Stimulated activated memory B cell treated with anti-CD40 and anti-IgM and Interleukin-4, amounts not matched to agents 10 μg/mL and 1 μg/mL and 100 μg/mL, for 72 hours (primary cell): ENCODE measurements at regions not wholly inside any gene's neighbourhood (a gene's known extent, or its start where the extent isn't known, plus 50 kb on each side); places are given as distances from the start of the nearest gene placed in this dataset.
A peak's percentile ranks its signal among the peaks of the same experiment; 100 is the strongest.

Experiments used
- ATAC-seq: fragments of 150-1000 bp; cut with Tn5 transposase; 2 replicates; pipeline ENCODE4 v1.10.0; 2021
- H3K27ac Mint-ChIP-seq: one replicate; pipeline ENCODE4 v1.8.0; 2022; ENCODE audit warnings: mild to moderate bottlenecking, mixed read lengths
- H3K27me3 Mint-ChIP-seq: one replicate; pipeline ENCODE4 v1.8.0; 2022; ENCODE audit warnings: mixed read lengths
- H3K36me3 Mint-ChIP-seq: one replicate; pipeline ENCODE4 v1.8.0; 2022; ENCODE audit warnings: mixed read lengths
- H3K4me1 Mint-ChIP-seq: one replicate; pipeline ENCODE4 v1.8.0; 2022; ENCODE audit warnings: mixed read lengths
- H3K4me3 Mint-ChIP-seq: one replicate; pipeline ENCODE4 v1.8.0; 2022; ENCODE audit warnings: mild to moderate bottlenecking, moderate library complexity, mixed read lengths
- H3K9me3 Mint-ChIP-seq: one replicate; pipeline ENCODE4 v1.8.0; 2022; ENCODE audit warnings: mixed read lengths

- Mint-ChIP-seq H3K27ac (no peak overlapping the region), H3K9me3 (no peaks in the 10 kb centered on the region), H3K4me3 (peak overlapping the region; percentile 63), H3K4me1 (peaks cover 17% of the 10 kb centered on the region), H3K27me3 (peaks cover 89% of the 10 kb centered on the region), H3K36me3 (no peaks in the 10 kb centered on the region)
- no peak for ATAC-seq
Measured at GRCh38 chr6:41469156-41470028, 76.8 kb upstream of the FOXP4 start.

GRCh38 chr6:41470029-41470330, 76.2 kb upstream of the FOXP4 start:
- peaks cover 21% of the 10 kb centered on the region for H3K4me1 Mint-ChIP-seq
- H3K27me3 Mint-ChIP-seq, result peaks cover 83% of the 10 kb centered on the region
- H3K9me3 Mint-ChIP-seq, result no peaks in the 10 kb centered on the region
- H3K27ac Mint-ChIP-seq, result no peak overlapping the region
- peak overlapping the region; percentile 63 for H3K4me3 Mint-ChIP-seq
- no peak for ATAC-seq
- H3K36me3 Mint-ChIP-seq, result no peaks in the 10 kb centered on the region

GRCh38 chr6:41470331-41471063, 75.7 kb upstream of the FOXP4 start:
- H3K4me3 Mint-ChIP-seq, result peak overlapping the region; percentile 31
- no peaks in the 10 kb centered on the region for H3K9me3 Mint-ChIP-seq
- no peak for ATAC-seq
- peaks cover 78% of the 10 kb centered on the region for H3K27me3 Mint-ChIP-seq
- H3K36me3 Mint-ChIP-seq, result no peaks in the 10 kb centered on the region
- no peak overlapping the region for H3K27ac Mint-ChIP-seq
- H3K4me1 Mint-ChIP-seq, result peaks cover 21% of the 10 kb centered on the region

GRCh38 chr6:41471064-41471895, 74.9 kb upstream of the FOXP4 start:
- Mint-ChIP-seq H3K4me1 (peaks cover 21% of the 10 kb centered on the region), H3K9me3 (no peaks in the 10 kb centered on the region), H3K4me3 (no peak overlapping the region), H3K36me3 (no peaks in the 10 kb centered on the region), H3K27ac (no peak overlapping the region), H3K27me3 (peaks cover 70% of the 10 kb centered on the region)
- no peak for ATAC-seq

- Mint-ChIP-seq H3K9me3 (no peaks in the 10 kb centered on the region), H3K4me3 (no peak overlapping the region), H3K27ac (peak overlapping the region; percentile 53), H3K36me3 (no peaks in the 10 kb centered on the region), H3K4me1 (peaks cover 20% of the 10 kb centered on the region), H3K27me3 (peaks cover 63% of the 10 kb centered on the region)
- ATAC-seq, result peak; percentile 77
Measured at GRCh38 chr6:41474213-41474933, 71.8 kb upstream of the FOXP4 start.

DNA sequence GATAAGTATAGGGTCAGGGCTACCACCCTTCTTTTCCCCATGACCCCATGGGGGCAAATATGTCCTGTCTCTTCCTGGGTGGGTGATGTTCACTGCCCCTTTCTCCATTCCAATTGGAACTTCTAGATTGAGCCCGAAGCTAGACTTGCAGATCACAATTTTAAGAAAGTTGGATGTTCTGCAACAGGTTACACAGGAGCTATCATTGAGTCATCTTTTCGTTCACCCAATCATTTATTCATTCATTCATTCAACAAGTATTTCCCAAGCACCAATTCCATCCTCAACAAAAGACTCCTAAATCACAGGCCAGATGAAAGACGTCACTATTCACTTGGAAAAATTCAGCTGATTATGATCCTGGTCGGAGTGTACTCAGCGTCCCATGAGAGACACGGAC, 71.0 kb upstream of the FOXP4 start:
- peaks cover 55% of the 10 kb centered on the region for H3K27me3 Mint-ChIP-seq
- no peak overlapping the region for H3K27ac Mint-ChIP-seq
- H3K4me1 Mint-ChIP-seq, result peaks cover 13% of the 10 kb centered on the region

GRCh38 chr6:41475737-41476357, 70.3 kb upstream of the FOXP4 start:
- Mint-ChIP-seq H3K4me3 (no peak overlapping the region), H3K36me3 (no peaks in the 10 kb centered on the region), H3K4me1 (peaks cover 13% of the 10 kb centered on the region), H3K27me3 (peaks cover 50% of the 10 kb centered on the region), H3K27ac (no peak overlapping the region), H3K9me3 (no peaks in the 10 kb centered on the region)
- no peak for ATAC-seq

More for the DNA sequence above, 71.0 kb upstream of the FOXP4 start:
- ATAC-seq, result no peak
- no peaks in the 10 kb centered on the region for H3K9me3 Mint-ChIP-seq
- no peak overlapping the region for H3K4me3 Mint-ChIP-seq
- no peaks in the 10 kb centered on the region for H3K36me3 Mint-ChIP-seq

GRCh38 chr6:41476401-41476800, 69.8 kb upstream of the FOXP4 start:
- no peak overlapping the region for H3K27ac Mint-ChIP-seq

DNA sequence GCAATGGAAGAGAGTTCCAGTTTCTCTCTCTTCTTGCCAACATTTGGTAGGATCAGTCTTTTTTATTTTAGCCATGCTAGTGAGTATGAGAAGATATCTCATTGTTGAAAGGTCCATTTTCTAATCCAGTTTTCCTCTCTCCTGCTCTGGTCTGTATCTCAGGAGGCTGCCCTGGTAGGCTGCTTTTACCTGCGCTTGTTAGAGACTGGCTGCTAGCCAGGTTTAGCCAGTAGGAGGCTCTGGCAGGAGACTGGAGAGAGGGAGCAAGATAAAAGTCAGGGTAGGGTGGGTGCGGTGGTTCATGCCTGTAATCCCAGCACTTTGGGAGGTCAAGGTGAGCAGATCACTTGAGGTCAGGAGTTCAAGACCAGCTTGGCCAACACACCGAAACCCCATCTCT, 68.6 kb upstream of the FOXP4 start:
- Mint-ChIP-seq H3K4me3 (no peak overlapping the region), H3K27ac (no peak overlapping the region), H3K9me3 (no peaks in the 10 kb centered on the region), H3K4me1 (peaks cover 7% of the 10 kb centered on the region), H3K27me3 (peaks cover 41% of the 10 kb centered on the region), H3K36me3 (no peaks in the 10 kb centered on the region)
- no peak for ATAC-seq

More at GRCh38 chr6:41476401-41476800, 69.8 kb upstream of the FOXP4 start:
- Mint-ChIP-seq H3K9me3 (no peaks in the 10 kb centered on the region), H3K27me3 (peaks cover 46% of the 10 kb centered on the region), H3K36me3 (no peaks in the 10 kb centered on the region), H3K4me1 (peaks cover 13% of the 10 kb centered on the region), H3K4me3 (no peak overlapping the region)
- no peak for ATAC-seq

- H3K27ac Mint-ChIP-seq, result no peak overlapping the region
- H3K4me3 Mint-ChIP-seq, result no peak overlapping the region
- no peak for ATAC-seq
- no peaks in the 10 kb centered on the region for H3K9me3 Mint-ChIP-seq
- H3K4me1 Mint-ChIP-seq, result peaks cover 11% of the 10 kb centered on the region
- no peaks in the 10 kb centered on the region for H3K36me3 Mint-ChIP-seq
- peaks cover 19% of the 10 kb centered on the region for H3K27me3 Mint-ChIP-seq
Measured at GRCh38 chr6:41483943-41484342, 62.2 kb upstream of the FOXP4 start.

DNA sequence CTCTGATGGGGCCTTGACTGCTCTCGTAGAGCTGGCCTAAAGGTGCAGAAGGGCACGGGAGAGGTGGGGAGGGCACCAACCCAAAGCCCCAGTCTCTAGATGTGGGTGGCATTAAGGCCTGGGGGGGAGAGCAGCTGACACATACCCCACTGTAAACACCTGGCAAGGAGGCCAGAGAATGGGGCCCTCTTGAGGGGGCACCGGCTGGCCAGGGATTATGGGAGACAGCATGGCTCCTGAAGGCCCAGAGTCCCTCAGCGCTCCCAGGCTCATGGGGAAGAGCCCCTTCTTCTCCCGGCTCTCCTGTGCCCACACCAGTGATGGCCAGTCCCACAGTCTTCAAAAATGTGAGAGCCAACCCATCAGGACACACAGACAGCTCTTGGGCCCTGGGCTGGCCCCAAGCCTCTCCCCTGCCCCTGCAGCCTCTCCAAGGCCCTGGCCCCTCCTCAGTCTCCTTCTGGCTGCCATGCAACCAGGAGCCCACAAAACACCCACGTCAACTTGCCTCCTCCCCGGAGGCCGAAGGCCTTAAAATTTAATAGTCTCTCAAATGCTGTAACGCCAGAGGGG, 58.2 kb upstream of the FOXP4 start:
- ATAC-seq, result no peak
- Mint-ChIP-seq H3K4me3 (no peak overlapping the region), H3K36me3 (no peaks in the 10 kb centered on the region), H3K27me3 (peaks cover 10% of the 10 kb centered on the region), H3K27ac (peak overlapping the region; percentile 8), H3K4me1 (peaks cover 22% of the 10 kb centered on the region), H3K9me3 (no peaks in the 10 kb centered on the region)

DNA sequence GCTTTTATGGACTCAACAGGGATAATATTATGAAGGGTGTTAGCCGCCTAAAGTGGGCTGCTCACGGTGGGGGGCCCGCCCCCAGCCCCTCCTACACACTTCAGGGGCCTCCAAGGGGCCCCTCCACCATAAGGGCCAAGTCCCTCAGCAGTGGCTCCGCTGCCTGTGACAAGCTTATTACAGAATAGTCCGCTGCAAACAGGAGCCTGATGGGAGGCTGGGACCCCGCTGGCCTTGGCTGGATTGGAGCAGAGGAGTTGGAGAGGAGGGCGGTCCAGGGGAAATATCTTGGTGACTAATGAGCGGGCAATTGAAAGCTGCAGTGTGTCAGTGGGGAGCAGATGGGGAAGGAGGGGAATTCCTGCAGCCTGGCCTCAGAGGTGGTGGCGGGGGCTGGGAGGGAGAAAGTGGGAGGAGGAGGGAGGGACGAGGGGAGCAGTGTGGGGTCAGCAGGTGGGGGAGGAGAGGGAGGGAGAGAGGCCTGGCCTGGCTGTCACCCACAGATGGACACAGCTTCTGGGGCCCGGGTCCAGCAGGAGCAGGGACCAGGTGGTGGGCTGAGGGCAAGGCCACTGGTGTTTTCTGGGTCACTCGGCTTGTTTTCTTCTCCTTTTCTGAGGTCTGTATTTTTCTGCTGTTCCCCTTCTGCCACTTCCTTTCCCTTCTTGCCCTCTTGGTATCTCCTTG, 57.6 kb upstream of the FOXP4 start:
- H3K4me1 Mint-ChIP-seq, result peaks cover 22% of the 10 kb centered on the region
- H3K9me3 Mint-ChIP-seq, result no peaks in the 10 kb centered on the region
- peak overlapping the region; percentile 8 for H3K27ac Mint-ChIP-seq
- no peaks in the 10 kb centered on the region for H3K36me3 Mint-ChIP-seq
- H3K4me3 Mint-ChIP-seq, result peak overlapping the region; percentile 42
- peak; percentile 67 for ATAC-seq
- peaks cover 10% of the 10 kb centered on the region for H3K27me3 Mint-ChIP-seq

DNA sequence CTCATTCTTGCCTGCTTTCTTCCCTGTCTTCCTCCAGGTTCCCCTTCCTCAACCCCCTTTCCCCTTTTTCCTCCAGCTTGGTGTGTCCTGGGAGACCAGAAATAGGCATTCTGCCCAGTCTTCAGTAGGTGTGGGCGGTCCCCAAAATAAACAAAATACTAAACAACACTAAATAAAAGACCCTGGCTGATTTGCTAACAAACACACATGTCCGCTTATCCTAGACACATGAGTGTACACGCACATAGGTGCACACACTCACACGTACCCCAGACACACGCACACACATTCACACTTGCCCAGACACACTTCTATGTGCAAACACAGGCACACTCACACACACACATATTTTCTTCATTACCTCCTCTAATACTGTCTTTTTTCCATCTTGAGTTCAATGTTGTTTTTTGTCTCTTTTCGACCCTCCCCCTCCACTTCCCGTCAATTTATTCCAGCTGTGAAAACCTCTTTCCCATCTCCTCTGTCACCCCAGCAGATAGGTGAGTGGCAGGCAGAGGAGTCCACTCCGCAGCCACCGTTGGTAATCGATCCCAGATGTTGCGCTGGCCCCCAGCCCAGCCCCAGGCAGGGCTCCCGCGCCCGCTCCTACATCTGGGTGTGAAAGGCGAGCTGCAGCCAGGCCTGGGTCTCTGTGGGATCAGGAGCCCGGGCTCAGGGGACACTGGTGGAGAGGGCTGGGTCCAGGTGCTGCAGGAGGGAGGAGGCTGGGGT, 56.9 kb upstream of the FOXP4 start:
- Mint-ChIP-seq H3K27me3 (peaks cover 10% of the 10 kb centered on the region), H3K4me1 (peaks cover 28% of the 10 kb centered on the region), H3K36me3 (no peaks in the 10 kb centered on the region), H3K4me3 (no peak overlapping the region), H3K9me3 (no peaks in the 10 kb centered on the region), H3K27ac (peak overlapping the region; percentile 8)
- ATAC-seq, result no peak
